HG03196 (cell line): ENCODE measurements at regions not wholly inside any gene's neighbourhood (a gene's known extent, or its start where the extent isn't known, plus 50 kb on each side); places are given as distances from the start of the nearest gene placed in this dataset.
"Not testable (repeated sequence)": the region's sequence is repeated elsewhere in the genome, so short reads cannot be mapped to it uniquely, and the experiment has no call there.

Source experiments
- ATAC-seq: cut with Tn5 transposase; IDR thresholded peaks from one replicate; pipeline ENCODE4 v1.9.1; 2021; ENCODE audit not compliant: unreplicated experiment

DNA sequence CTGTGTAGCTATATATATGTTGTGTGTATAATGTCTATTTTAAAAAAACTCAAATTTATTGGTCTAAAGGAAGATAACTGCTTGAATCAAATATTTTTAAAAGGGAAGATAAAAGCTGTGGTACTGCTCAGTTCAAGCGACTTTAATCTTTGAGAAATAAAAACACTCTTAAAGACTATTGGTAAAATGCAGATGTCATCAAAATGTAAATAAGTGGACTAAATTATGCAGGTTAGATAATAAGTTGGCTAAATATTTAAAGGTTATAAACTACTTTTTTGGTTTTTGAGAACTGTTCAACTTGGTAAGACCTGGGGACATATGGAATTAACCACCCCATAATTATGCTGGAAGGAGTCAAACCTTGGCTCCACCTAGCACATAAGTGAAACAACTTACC, 144.7 kb upstream of the ITM2A start:
- ATAC-seq = no peak

- ATAC-seq = no peak
Measured at GRCh38 chrX:79506001-79506400, 138.9 kb upstream of the ITM2A start.

DNA sequence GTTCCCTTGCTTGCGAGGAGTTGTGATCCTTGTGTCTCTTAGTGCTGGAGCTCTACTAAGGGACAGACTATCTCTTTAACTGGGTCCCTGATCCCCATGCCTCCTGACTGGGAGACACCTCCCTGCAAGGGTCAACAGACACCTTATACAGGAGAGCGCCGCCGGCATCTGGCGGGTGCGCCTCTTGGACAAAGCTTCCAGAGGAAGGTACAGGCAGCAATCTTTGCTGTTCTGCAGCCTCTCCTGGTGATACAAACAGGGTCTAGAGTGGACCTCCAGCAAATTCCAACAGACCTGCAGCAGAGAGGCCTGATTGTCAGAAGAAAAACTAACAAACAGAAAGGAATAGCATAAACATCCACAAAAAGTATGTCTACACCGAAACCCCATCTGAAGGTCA, 115.6 kb upstream of the ITM2A start:
- ATAC-seq = no peak

DNA sequence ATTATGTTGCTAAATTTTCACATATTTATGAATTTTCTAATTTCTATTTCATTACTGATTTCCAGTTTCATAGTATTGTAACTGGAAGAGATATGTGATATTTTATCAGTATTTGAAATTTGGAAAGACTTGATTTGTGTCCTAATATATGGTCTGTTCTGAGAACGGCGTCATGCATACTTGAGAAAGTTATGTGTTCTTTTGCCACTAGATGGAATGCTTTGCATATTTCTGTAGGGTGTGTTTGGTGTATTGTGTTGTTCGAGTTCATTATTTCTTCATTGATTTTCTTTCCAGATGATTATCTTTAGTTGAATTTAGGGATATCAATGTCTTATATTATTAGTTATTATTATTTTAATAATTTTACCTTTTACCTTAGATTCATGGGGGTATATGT, 110.6 kb upstream of the ITM2A start:
- ATAC-seq = no peak

DNA sequence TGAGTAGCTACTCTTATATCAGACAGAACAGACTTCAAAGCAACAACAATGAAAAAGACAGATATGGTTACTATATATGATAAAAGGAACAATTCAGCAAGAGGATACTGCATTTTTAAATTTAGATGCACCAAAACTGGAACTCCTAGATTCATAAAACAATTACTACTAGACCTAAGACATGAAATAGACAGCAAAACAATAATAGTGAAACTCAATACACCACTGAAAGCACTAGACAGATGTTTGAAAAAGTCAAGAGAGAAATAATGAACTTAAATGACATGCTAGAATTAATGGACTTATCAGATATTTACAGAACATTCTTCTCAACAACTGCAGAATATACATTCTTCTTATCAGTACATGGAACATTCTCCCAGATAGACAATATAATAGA, 99.5 kb upstream of the ITM2A start:
- ATAC-seq = no peak

GRCh38 chrX:79462458-79462857, 95.3 kb upstream of the ITM2A start:
- ATAC-seq = no peak

GRCh38 chrX:79456593-79456992, 89.5 kb upstream of the ITM2A start:
- ATAC-seq = not testable (repeated sequence)

- ATAC-seq = no peak
Measured at GRCh38 chrX:79452881-79453280, 85.7 kb upstream of the ITM2A start.

DNA sequence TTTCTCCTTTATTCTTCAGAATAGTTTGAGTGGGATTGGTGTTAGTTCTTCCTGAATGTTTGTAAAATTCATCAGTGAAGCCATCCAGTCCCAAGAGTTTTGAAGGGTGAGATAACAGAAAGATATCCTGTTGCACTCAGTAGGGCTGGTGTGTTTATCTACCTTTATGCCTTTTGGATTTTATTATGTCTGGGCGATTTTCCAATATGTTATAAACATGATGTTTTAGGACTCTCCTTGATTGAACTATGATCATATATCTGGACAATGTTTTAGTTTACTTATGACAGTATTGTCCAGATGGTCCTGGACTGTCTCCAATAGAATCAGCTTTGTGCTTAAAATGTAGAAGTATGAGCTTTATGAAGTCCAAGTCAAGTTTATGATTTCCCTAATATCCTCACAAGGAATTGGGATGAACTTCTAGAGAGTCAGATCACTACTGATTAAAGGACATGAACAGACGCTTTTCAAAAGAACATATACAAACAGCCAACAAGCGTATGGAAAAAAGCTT, 77.6 kb upstream of the ITM2A start:
- no peak for ATAC-seq

DNA sequence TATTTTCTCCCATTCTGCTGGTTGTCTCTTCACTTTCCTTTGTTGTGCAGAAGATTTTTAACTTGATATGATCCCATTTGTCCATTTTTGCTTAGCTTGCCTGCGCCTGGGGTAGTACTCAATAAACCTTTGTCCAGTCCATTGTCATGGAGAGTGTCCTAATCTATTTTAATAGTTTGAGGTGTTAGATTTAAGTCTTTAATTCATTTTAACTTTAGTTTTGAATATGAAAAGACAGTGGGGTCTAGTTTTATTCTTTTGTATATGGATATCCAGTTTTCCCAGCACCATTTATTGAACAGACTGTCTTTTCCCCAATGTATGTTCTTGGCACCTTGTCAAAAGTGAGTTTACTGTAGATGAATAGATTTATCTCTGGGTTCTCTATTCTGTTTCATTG, 76.0 kb upstream of the ITM2A start:
- no peak for ATAC-seq

DNA sequence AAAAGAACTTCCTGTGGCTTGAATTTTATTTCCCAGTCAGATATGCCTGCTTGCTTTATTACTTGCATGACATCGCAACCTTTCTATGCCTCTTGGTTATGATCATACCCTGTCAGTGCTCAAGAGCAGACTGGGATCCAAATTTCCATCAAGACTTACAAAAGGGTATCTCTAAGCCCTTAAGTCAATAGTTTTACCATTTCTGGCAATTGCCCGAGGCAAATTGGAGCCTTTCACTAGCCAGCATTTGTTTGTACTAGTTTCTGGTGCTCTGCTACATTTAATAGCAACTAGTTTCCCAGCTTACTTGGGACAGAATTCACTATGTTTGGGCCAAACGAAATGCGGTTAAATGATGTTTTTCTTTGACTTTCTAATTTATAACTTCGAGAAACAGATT, 73.2 kb upstream of the ITM2A start:
- no peak for ATAC-seq
